OCI-LY1 (cell line): ENCODE measurements at regions not wholly inside any gene's neighbourhood (a gene's known extent, or its start where the extent isn't known, plus 50 kb on each side); places are given as distances from the start of the nearest gene placed in this dataset.

Experiments used
- H2AFZ ChIP-seq: fragments of 200-600 bp; sonication (generic), shearing (Covaris generic); 2 replicates; pipeline ENCODE4 v1.6.0; 2014; ENCODE audit warnings: antibody characterized with exemption, mild to moderate bottlenecking, low read length
- H3F3A ChIP-seq: fragments of 200-600 bp; sonication (generic), shearing (Covaris generic); 2 replicates; pipeline ENCODE4 v1.6.0; 2014; ENCODE audit warnings: mild to moderate bottlenecking, antibody characterized with exemption, low read length, moderate library complexity; ENCODE audit not compliant: insufficient read depth
- H3K27ac ChIP-seq: fragments of 200-600 bp; sonication (generic); 2 replicates; pipeline ENCODE4 v1.5.1; 2014; ENCODE audit warnings: low read length, mixed run types, mild to moderate bottlenecking, low read depth; ENCODE audit not compliant: poor library complexity, severe bottlenecking
- H3K27me3 ChIP-seq: fragments of 200-600 bp; sonication (generic); 2 replicates; pipeline ENCODE4 v1.6.0; 2014; ENCODE audit warnings: antibody characterized with exemption, mild to moderate bottlenecking, low read length, moderate library complexity; ENCODE audit not compliant: insufficient read depth
- H3K36me3 ChIP-seq: fragments of 200-600 bp; sonication (generic); 2 replicates; pipeline ENCODE4 v1.6.1; 2014; ENCODE audit warnings: mild to moderate bottlenecking, antibody characterized with exemption, low read length, moderate library complexity, mixed read lengths; ENCODE audit not compliant: insufficient read depth
- H3K4me1 ChIP-seq: fragments of 200-600 bp; sonication (generic); 2 replicates; pipeline ENCODE4 v1.5.1; 2014; ENCODE audit warnings: mild to moderate bottlenecking, low read length, moderate library complexity; ENCODE audit not compliant: insufficient read depth, severe bottlenecking
- H3K4me2 ChIP-seq: fragments of 200-600 bp; sonication (generic), shearing (Covaris generic); 2 replicates; pipeline ENCODE4 v1.6.1; 2014; ENCODE audit warnings: low read length
- H3K4me3 ChIP-seq: fragments of 200-600 bp; sonication (generic); 2 replicates; pipeline ENCODE4 v1.5.1; 2014; ENCODE audit warnings: low read length, low read depth, mild to moderate bottlenecking, mixed read lengths; ENCODE audit not compliant: poor library complexity, severe bottlenecking
- H3K79me2 ChIP-seq: fragments of 200-600 bp; shearing (Covaris generic); 2 replicates; pipeline ENCODE4 v1.6.1; 2016; ENCODE audit warnings: mixed run types, low read length, mixed read lengths; ENCODE audit not compliant: insufficient read depth
- H3K9ac ChIP-seq: fragments of 200-600 bp; sonication (generic), shearing (Covaris generic); 2 replicates; pipeline ENCODE4 v1.6.1; 2014; ENCODE audit warnings: mild to moderate bottlenecking, low read length, mixed read lengths
- H3K9me2 ChIP-seq: fragments of 200-600 bp; sonication (generic), shearing (Covaris generic); 2 replicates; pipeline ENCODE4 v1.6.1; 2014; ENCODE audit warnings: low read depth, mild to moderate bottlenecking, low read length, mixed read lengths
- H3K9me3 ChIP-seq: fragments of 200-600 bp; shearing (Covaris generic); 2 replicates; pipeline ENCODE4 v1.6.1; 2014; ENCODE audit warnings: low read length, mixed read lengths
- H4K20me1 ChIP-seq: fragments of 200-600 bp; sonication (generic), shearing (Covaris generic); 2 replicates; pipeline ENCODE4 v1.6.0; 2016; ENCODE audit warnings: mild to moderate bottlenecking, low read length; ENCODE audit not compliant: insufficient read depth
- EZH2 ChIP-seq: fragments of 200-600 bp; sonication (generic), shearing (Covaris generic); IDR thresholded peaks from 2 replicates; pipeline ENCODE4 v1.8.0; 2017; ENCODE audit warnings: borderline replicate concordance, mixed run types, mild to moderate bottlenecking, antibody characterized with exemption, low read length, moderate library complexity, mixed read lengths
- TF ChIP-seq, protein P1 (sequence below): fragments of 200-600 bp; sonication (generic), shearing (Covaris generic); IDR thresholded peaks from 2 replicates; pipeline ENCODE4 v1.5.1; 2017; ENCODE audit warnings: mild to moderate bottlenecking, antibody characterized with exemption, low read length, moderate library complexity, mixed read lengths

DNA sequence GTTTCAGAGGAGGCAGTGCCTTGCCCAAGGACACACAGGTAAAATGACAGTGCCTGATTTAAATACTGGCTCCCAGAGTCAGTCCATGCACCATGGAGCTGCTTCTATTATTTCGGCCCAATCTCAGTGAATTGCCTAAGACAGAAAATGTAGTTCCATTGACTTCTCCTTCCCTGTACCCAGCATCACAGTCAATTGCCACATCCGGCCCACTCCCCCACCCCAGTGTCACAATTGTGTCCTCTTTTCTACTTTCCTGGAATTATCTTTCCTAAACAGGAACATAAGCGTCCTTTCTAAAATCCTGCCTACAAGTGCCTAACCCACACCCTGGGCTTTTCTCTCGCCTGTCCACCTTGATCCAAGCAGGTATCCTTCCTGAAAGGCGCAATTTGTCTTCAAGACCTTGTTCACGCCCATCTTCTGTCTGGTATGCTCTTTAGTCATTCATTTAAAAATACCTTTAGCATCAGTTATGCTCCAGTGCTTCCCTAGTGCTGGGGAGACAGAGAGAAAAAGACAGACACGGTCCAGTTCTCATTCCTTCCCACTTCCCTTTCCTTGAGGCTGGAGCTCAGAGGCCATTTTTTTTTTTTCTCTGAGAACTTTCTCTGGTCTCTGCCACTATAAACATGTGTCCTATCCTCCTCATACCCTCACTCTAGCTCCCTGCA lies 411.4 kb downstream of the LIG4 start:
- Histone ChIP-seq H3K9me2 (no peaks in the 10 kb centered on the region), H4K20me1 (no peaks in the 10 kb centered on the region), H2AFZ (no peak overlapping the region), H3K27me3 (no peaks in the 10 kb centered on the region), H3K36me3 (no peaks in the 10 kb centered on the region), H3K9me3 (no peaks in the 10 kb centered on the region), H3K4me2 (no peak overlapping the region), H3K4me3 (no peak overlapping the region), H3K9ac (no peak overlapping the region), H3K4me1 (no peaks in the 10 kb centered on the region), H3K79me2 (no peaks in the 10 kb centered on the region), H3K27ac (no peak overlapping the region), H3F3A (no peaks in the 10 kb centered on the region)
- TF ChIP-seq, protein P1, sequence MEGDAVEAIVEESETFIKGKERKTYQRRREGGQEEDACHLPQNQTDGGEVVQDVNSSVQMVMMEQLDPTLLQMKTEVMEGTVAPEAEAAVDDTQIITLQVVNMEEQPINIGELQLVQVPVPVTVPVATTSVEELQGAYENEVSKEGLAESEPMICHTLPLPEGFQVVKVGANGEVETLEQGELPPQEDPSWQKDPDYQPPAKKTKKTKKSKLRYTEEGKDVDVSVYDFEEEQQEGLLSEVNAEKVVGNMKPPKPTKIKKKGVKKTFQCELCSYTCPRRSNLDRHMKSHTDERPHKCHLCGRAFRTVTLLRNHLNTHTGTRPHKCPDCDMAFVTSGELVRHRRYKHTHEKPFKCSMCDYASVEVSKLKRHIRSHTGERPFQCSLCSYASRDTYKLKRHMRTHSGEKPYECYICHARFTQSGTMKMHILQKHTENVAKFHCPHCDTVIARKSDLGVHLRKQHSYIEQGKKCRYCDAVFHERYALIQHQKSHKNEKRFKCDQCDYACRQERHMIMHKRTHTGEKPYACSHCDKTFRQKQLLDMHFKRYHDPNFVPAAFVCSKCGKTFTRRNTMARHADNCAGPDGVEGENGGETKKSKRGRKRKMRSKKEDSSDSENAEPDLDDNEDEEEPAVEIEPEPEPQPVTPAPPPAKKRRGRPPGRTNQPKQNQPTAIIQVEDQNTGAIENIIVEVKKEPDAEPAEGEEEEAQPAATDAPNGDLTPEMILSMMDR: no peak
- TF ChIP-seq EZH2: no peak

DNA sequence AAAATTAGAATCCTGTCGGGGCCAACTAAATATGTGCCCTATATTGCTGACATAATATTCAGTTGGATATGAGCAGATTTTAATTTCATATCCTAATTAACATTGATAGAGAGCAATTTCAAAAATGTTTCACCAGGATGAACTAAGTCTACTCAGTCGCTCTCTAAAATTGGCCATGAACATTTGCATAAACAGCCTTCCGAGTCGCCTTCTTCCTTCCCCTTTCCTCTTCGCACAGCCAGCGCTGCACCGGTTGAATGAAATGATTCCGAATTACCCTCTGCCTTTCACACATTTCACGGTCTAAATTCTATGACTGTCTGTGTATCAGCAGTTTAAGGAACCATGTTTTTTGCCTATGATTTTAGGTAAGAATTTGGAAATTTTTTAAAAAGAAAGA lies 413.7 kb downstream of the LIG4 start:
- Histone ChIP-seq H3K36me3 (no peaks in the 10 kb centered on the region), H3K4me3 (no peak overlapping the region), H3K9ac (no peak overlapping the region), H3K9me3 (no peaks in the 10 kb centered on the region), H3K79me2 (no peaks in the 10 kb centered on the region), H3K9me2 (no peaks in the 10 kb centered on the region), H3K27ac (no peak overlapping the region), H3K4me2 (no peak overlapping the region), H4K20me1 (no peaks in the 10 kb centered on the region), H3K4me1 (no peaks in the 10 kb centered on the region), H3K27me3 (no peaks in the 10 kb centered on the region), H2AFZ (no peak overlapping the region), H3F3A (no peaks in the 10 kb centered on the region)
- TF ChIP-seq, protein P1: no peak
- TF ChIP-seq EZH2: no peak

DNA sequence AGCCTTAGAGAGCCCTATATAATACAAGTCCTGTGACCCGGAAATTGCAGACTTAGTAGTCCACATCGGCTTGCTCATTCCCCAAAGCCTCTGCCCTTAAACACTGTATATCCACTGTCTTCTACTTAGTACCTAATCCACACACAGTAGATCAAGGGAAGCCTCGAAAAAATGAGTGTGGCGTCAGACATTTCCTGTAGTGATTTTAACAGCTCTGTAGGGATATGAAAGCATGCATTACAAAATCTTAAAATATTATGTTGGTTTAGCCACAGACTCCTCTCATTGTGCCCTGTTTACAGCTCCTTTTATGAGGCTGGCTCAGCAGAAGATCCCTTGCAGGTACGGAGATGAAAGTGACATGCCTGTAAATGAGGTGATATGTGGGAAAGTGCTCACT lies 416.3 kb downstream of the LIG4 start:
- H3K9ac ChIP-seq: no peak overlapping the region
- H2AFZ ChIP-seq: no peak overlapping the region

More for the DNA sequence above, 416.3 kb downstream of the LIG4 start:
- H3K9me2 ChIP-seq: no peaks in the 10 kb centered on the region
- no peak overlapping the region for H3K4me3 ChIP-seq
- H3K9me3 ChIP-seq: no peaks in the 10 kb centered on the region
- no peaks in the 10 kb centered on the region for H3F3A ChIP-seq
- H3K27me3 ChIP-seq: no peaks in the 10 kb centered on the region
- H3K4me1 ChIP-seq: no peaks in the 10 kb centered on the region
- H3K79me2 ChIP-seq: no peaks in the 10 kb centered on the region
- TF ChIP-seq EZH2: no peak
- TF ChIP-seq, protein P1: no peak
- H3K36me3 ChIP-seq: no peaks in the 10 kb centered on the region
- H3K27ac ChIP-seq: no peak overlapping the region
- H3K4me2 ChIP-seq: no peak overlapping the region
- H4K20me1 ChIP-seq: no peaks in the 10 kb centered on the region
